Smooth muscle cell (in vitro differentiated cells): ENCODE measurements at regions not wholly inside any gene's neighbourhood (a gene's known extent, or its start where the extent isn't known, plus 50 kb on each side); places are given as distances from the start of the nearest gene placed in this dataset.

ENCODE experiments used
- DNase-seq: peaks from one replicate; lab custom pipeline; 2025; ENCODE audit not compliant: unreplicated experiment; lab: John Stamatoyannopoulos, UW
- H2AFZ ChIP-seq: fragments of 200-600 bp; sonication (generic); 2 replicates; pipeline ENCODE4 v1.6.0; 2016; ENCODE audit warnings: antibody characterized with exemption, low read depth, mild to moderate bottlenecking
- H3F3A ChIP-seq: fragments of 200-600 bp; sonication (generic); 2 replicates; pipeline ENCODE4 v1.6.0; 2017; ENCODE audit warnings: antibody characterized with exemption, low read depth
- H3K27ac ChIP-seq: fragments of 200-600 bp; sonication (generic); 2 replicates; pipeline ENCODE4 v1.5.1; 2016; ENCODE audit warnings: low read depth, mild to moderate bottlenecking
- H3K27me3 ChIP-seq: fragments of 200-600 bp; sonication (generic); 2 replicates; pipeline ENCODE4 v1.6.1; 2016; ENCODE audit warnings: low read depth, mild to moderate bottlenecking
- H3K36me3 ChIP-seq: fragments of 200-600 bp; sonication (generic); 2 replicates; pipeline ENCODE4 v1.5.1; 2016; ENCODE audit warnings: low read depth
- H3K4me1 ChIP-seq: fragments of 200-600 bp; sonication (generic); 2 replicates; pipeline ENCODE4 v1.5.1; 2016; ENCODE audit warnings: low read depth
- H3K4me2 ChIP-seq: fragments of 200-600 bp; sonication (generic); 2 replicates; pipeline ENCODE4 v1.6.0; 2016; ENCODE audit warnings: mild to moderate bottlenecking
- H3K4me3 ChIP-seq: fragments of 200-600 bp; sonication (generic); 2 replicates; pipeline ENCODE4 v1.5.1; 2016; ENCODE audit warnings: mild to moderate bottlenecking
- H3K79me2 ChIP-seq: fragments of 200-600 bp; sonication (generic); 2 replicates; pipeline ENCODE4 v1.6.0; 2016; ENCODE audit warnings: low read depth, mild to moderate bottlenecking
- H3K9ac ChIP-seq: fragments of 200-600 bp; sonication (generic); 2 replicates; pipeline ENCODE4 v1.6.0; 2016; ENCODE audit warnings: low read depth
- H3K9me3 ChIP-seq: fragments of 200-600 bp; sonication (generic); replicated peaks from 2 replicates; pipeline ENCODE4 v1.5.1; 2016; ENCODE audit warnings: low read depth
- H4K20me1 ChIP-seq: fragments of 200-600 bp; sonication (generic); 2 replicates; pipeline ENCODE4 v1.6.0; 2016; ENCODE audit warnings: low read depth
- WGBS: methylation state at CpG from one replicate; pipeline ENCODE4 v1.1.7; 2016; ENCODE audit warnings: low lambda C conversion rate; 5-methylcytosine and 5-hydroxymethylcytosine counted together
- TF ChIP-seq, protein P1 (sequence below): fragments of 200-600 bp; sonication (generic); IDR thresholded peaks from 2 replicates; pipeline ENCODE4 v1.5.1; 2017; ENCODE audit warnings: borderline replicate concordance, mild to moderate bottlenecking, antibody characterized with exemption; ENCODE audit not compliant: insufficient read depth, poor library complexity, severe bottlenecking

DNA sequence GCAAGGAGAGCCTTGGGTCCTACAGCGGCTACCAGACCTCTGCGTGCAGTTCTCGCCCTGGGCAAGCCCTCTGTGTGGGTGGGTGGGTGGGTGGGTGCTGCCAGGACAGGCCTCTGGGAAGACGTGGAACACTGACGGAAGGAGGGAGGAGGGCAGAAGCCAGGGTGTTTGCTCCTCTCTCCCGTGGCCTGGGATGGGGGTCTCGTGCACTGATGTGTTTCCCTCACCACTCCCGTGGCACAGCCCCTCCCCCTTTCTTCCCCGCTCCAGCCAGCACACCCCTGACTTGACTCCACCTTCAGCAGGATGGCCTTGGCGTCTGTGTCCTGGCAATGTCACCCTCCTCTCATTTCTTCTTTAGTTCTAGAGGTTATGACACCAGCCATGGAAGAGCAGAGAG is 130.0 kb downstream of the CDH26 start:
- no peaks in the 10 kb centered on the region for H3K79me2 ChIP-seq
- H3K4me2 ChIP-seq, result no peak overlapping the region
- no peaks in the 10 kb centered on the region for H3K36me3 ChIP-seq
- H3K9ac ChIP-seq, result no peak overlapping the region
- H3K4me3 ChIP-seq, result no peak overlapping the region
- no peak overlapping the region for H3K27ac ChIP-seq
- no peaks in the 10 kb centered on the region for H4K20me1 ChIP-seq
- no peaks in the 10 kb centered on the region for H3K9me3 ChIP-seq
- H2AFZ ChIP-seq, result no peak overlapping the region
- H3K27me3 ChIP-seq, result peaks cover 17% of the 10 kb centered on the region
- DNase-seq, result no peak
- no peaks in the 10 kb centered on the region for H3F3A ChIP-seq
- no peaks in the 10 kb centered on the region for H3K4me1 ChIP-seq
- WGBS, result 92% methylated on average over 10 of the region's 10 CpGs
- TF ChIP-seq, protein P1, sequence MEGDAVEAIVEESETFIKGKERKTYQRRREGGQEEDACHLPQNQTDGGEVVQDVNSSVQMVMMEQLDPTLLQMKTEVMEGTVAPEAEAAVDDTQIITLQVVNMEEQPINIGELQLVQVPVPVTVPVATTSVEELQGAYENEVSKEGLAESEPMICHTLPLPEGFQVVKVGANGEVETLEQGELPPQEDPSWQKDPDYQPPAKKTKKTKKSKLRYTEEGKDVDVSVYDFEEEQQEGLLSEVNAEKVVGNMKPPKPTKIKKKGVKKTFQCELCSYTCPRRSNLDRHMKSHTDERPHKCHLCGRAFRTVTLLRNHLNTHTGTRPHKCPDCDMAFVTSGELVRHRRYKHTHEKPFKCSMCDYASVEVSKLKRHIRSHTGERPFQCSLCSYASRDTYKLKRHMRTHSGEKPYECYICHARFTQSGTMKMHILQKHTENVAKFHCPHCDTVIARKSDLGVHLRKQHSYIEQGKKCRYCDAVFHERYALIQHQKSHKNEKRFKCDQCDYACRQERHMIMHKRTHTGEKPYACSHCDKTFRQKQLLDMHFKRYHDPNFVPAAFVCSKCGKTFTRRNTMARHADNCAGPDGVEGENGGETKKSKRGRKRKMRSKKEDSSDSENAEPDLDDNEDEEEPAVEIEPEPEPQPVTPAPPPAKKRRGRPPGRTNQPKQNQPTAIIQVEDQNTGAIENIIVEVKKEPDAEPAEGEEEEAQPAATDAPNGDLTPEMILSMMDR, result no peak

DNA sequence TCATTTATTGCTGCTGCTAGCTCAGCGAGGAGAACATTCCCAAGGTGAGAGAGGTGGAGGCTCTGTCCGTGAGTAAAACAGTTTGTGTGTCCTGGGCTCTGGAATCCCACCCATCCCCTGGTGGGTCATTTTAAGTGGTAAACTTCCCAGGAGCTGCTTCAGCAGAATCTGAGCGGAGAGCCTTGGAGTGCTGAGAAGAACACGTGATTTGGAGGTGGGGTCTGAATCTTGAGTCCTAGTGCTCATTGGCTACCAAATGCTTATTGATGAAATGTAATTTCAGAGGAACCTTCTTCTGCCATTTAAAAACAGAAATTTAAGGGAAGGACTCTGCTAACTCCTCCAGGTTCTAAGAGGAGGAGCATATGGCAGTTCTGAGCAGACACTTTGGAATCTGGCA is 132.4 kb downstream of the CDH26 start:
- no peaks in the 10 kb centered on the region for H3K79me2 ChIP-seq
- H3K4me1 ChIP-seq, result no peaks in the 10 kb centered on the region
- no peaks in the 10 kb centered on the region for H3K36me3 ChIP-seq
- 83% methylated on average over 4 of the region's 4 CpGs for WGBS
- no peak for DNase-seq
- H3K9me3 ChIP-seq, result no peaks in the 10 kb centered on the region
- TF ChIP-seq, protein P1, result no peak
- no peak overlapping the region for H3K4me3 ChIP-seq
- H3F3A ChIP-seq, result no peaks in the 10 kb centered on the region
- H3K9ac ChIP-seq, result no peak overlapping the region
- no peak overlapping the region for H3K4me2 ChIP-seq
- H3K27ac ChIP-seq, result no peak overlapping the region
- H4K20me1 ChIP-seq, result no peaks in the 10 kb centered on the region
- no peak overlapping the region for H2AFZ ChIP-seq
- no peaks in the 10 kb centered on the region for H3K27me3 ChIP-seq

DNA sequence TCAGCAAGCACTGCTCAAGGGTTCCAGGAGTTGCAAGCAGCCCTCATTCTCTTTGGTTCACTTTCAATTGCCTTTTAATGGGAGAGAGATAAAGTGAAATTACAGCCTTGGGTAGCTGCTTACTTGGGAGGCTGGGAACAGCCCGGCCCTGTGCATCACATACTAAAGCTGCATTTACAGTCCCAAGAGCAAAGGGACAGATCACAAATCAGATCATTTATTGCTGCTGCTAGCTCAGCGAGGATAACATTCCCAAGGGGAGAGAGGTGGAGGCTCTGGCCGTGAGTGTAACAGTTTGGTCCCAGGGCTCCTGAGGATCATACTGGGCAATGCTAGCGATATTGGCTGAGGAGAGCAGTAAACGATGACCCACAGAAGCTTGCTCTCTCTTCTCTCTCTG is 133.1 kb downstream of the CDH26 start:
- H3K4me2 ChIP-seq, result no peak overlapping the region
- H3K27me3 ChIP-seq, result no peaks in the 10 kb centered on the region
- no peak overlapping the region for H3K9ac ChIP-seq
- no peak overlapping the region for H3K27ac ChIP-seq
- no peak for DNase-seq
- H3K4me1 ChIP-seq, result no peaks in the 10 kb centered on the region
- no peak overlapping the region for H3K4me3 ChIP-seq
- H3K9me3 ChIP-seq, result no peaks in the 10 kb centered on the region
- no peaks in the 10 kb centered on the region for H4K20me1 ChIP-seq
- TF ChIP-seq, protein P1, result no peak
- H2AFZ ChIP-seq, result no peak overlapping the region
- H3K36me3 ChIP-seq, result no peaks in the 10 kb centered on the region
- no peaks in the 10 kb centered on the region for H3F3A ChIP-seq
- no peaks in the 10 kb centered on the region for H3K79me2 ChIP-seq
- 85% methylated on average over 5 of the region's 5 CpGs for WGBS

DNA sequence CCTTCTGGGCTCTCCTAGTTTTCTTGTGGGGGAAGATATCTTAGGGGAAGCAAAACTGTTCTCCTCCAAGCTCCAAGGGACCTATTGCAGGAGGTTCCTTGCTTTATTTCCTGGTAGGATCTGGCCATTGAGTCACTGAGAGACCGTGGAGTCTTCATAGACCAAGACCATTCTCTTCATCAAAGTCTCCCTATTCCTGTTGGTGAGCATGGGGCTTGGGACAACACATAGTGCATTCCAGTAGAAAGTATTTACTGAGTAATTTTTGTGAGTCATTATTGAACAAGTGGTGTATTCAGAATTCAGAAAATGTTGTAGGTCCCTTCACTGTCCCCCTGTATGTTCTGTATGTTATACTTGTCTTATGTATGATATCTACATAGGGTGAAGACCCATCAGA is 133.6 kb downstream of the CDH26 start:
- Histone ChIP-seq H3K79me2 (no peaks in the 10 kb centered on the region), H3K9me3 (no peaks in the 10 kb centered on the region), H3K27ac (no peak overlapping the region), H3K27me3 (no peaks in the 10 kb centered on the region), H2AFZ (no peak overlapping the region), H4K20me1 (no peaks in the 10 kb centered on the region), H3K36me3 (no peaks in the 10 kb centered on the region), H3F3A (no peaks in the 10 kb centered on the region), H3K9ac (no peak overlapping the region), H3K4me1 (no peaks in the 10 kb centered on the region), H3K4me3 (no peak overlapping the region), H3K4me2 (no peak overlapping the region)
- no peak for DNase-seq
- TF ChIP-seq, protein P1, result no peak
- 100% methylated on average over 1 of the region's 1 CpG for WGBS
